ENCODE measurements at regions not wholly inside any gene's neighbourhood (a gene's known extent, or its start where the extent isn't known, plus 50 kb on each side); places are given as distances from the start of the nearest gene placed in this dataset.
"Not testable (repeated sequence)": the region's sequence is repeated elsewhere in the genome, so short reads cannot be mapped to it uniquely, and the experiment has no call there.

GRCh38 chr9:42388846-42389245, 205.4 kb downstream of the SPATA31A6 start:
- no peaks in the 10 kb centered on the region for H3K4me1 ChIP-seq (ENCODE audit: low read length)
- no peak overlapping the region for H3K4me3 ChIP-seq (ENCODE audit: low read length)
- H3K9ac ChIP-seq (ENCODE audit: low read length) = no peak overlapping the region
- H3K9me3 ChIP-seq (ENCODE audit: low read length) = no peaks in the 10 kb centered on the region
- no peaks in the 10 kb centered on the region for H3K79me2 ChIP-seq (ENCODE audit: low read length)
- H3K4me2 ChIP-seq (ENCODE audit: low read depth, low read length, poor library complexity, severe bottlenecking) = no peak overlapping the region
- no peak overlapping the region for H3K27ac ChIP-seq (ENCODE audit: low read length)
- H3K36me3 ChIP-seq (ENCODE audit: insufficient read depth, low read length) = no peaks in the 10 kb centered on the region
- no peaks in the 10 kb centered on the region; the same call in 1 of the 2 replicates for H3K27me3 ChIP-seq (ENCODE audit: low read length)
- no peaks in the 10 kb centered on the region for H3K9me2 ChIP-seq (replicated peaks; ENCODE audit: insufficient read depth, low read length)
- DNase-seq = no peak
- H2AFZ ChIP-seq (ENCODE audit: low read length) = no peak overlapping the region
- H4K20me1 ChIP-seq (ENCODE audit: insufficient read depth, low read depth, low read length) = no peaks in the 10 kb centered on the region

GRCh38 chr9:42392773-42393455, 209.5 kb downstream of the SPATA31A6 start:
- H3K27me3 ChIP-seq (ENCODE audit: low read length); H3K9me2 ChIP-seq (replicated peaks; ENCODE audit: insufficient read depth, low read length); H2AFZ ChIP-seq (ENCODE audit: low read length); H3K27ac ChIP-seq (ENCODE audit: low read length); H3K4me3 ChIP-seq (ENCODE audit: low read length); H3K9ac ChIP-seq (ENCODE audit: low read length); H3K4me2 ChIP-seq (ENCODE audit: low read depth, low read length, poor library complexity, severe bottlenecking); H4K20me1 ChIP-seq (ENCODE audit: insufficient read depth, low read depth, low read length); H3K79me2 ChIP-seq (ENCODE audit: low read length); H3K9me3 ChIP-seq (ENCODE audit: low read length); H3K4me1 ChIP-seq (ENCODE audit: low read length); DNase-seq; H3K36me3 ChIP-seq (ENCODE audit: insufficient read depth, low read length): not testable (repeated sequence)

GRCh38 chr9:42396318-42396717, 212.9 kb downstream of the SPATA31A6 start:
- no peaks in the 10 kb centered on the region for H3K27me3 ChIP-seq (ENCODE audit: low read length)
- no peak for DNase-seq
- H3K9me2 ChIP-seq (replicated peaks; ENCODE audit: insufficient read depth, low read length) = no peaks in the 10 kb centered on the region
- no peak overlapping the region for H3K4me3 ChIP-seq (ENCODE audit: low read length)
- H3K27ac ChIP-seq (ENCODE audit: low read length) = no peak overlapping the region
- H2AFZ ChIP-seq (ENCODE audit: low read length) = no peak overlapping the region
- no peak overlapping the region for H3K4me2 ChIP-seq (ENCODE audit: low read depth, low read length, poor library complexity, severe bottlenecking)
- no peaks in the 10 kb centered on the region for H3K4me1 ChIP-seq (ENCODE audit: low read length)
- H3K9ac ChIP-seq (ENCODE audit: low read length) = no peak overlapping the region
- H3K79me2 ChIP-seq (ENCODE audit: low read length) = no peaks in the 10 kb centered on the region
- H4K20me1 ChIP-seq (ENCODE audit: insufficient read depth, low read depth, low read length) = no peaks in the 10 kb centered on the region
- no peaks in the 10 kb centered on the region for H3K9me3 ChIP-seq (ENCODE audit: low read length)
- no peaks in the 10 kb centered on the region for H3K36me3 ChIP-seq (ENCODE audit: insufficient read depth, low read length)

GRCh38 chr9:42397336-42397735, 213.9 kb downstream of the SPATA31A6 start:
- not testable (repeated sequence) for H3K4me1 ChIP-seq (ENCODE audit: low read length); H3K4me3 ChIP-seq (ENCODE audit: low read length); H2AFZ ChIP-seq (ENCODE audit: low read length); H3K9me2 ChIP-seq (replicated peaks; ENCODE audit: insufficient read depth, low read length); H3K9me3 ChIP-seq (ENCODE audit: low read length); H4K20me1 ChIP-seq (ENCODE audit: insufficient read depth, low read depth, low read length); H3K27me3 ChIP-seq (ENCODE audit: low read length); H3K9ac ChIP-seq (ENCODE audit: low read length); H3K36me3 ChIP-seq (ENCODE audit: insufficient read depth, low read length); H3K27ac ChIP-seq (ENCODE audit: low read length); H3K79me2 ChIP-seq (ENCODE audit: low read length); DNase-seq; H3K4me2 ChIP-seq (ENCODE audit: low read depth, low read length, poor library complexity, severe bottlenecking)

- H3K27me3 ChIP-seq (ENCODE audit: low read length); H3K4me2 ChIP-seq (ENCODE audit: low read depth, low read length, poor library complexity, severe bottlenecking); H4K20me1 ChIP-seq (ENCODE audit: insufficient read depth, low read depth, low read length); H3K9me2 ChIP-seq (replicated peaks; ENCODE audit: insufficient read depth, low read length); H3K4me1 ChIP-seq (ENCODE audit: low read length); H3K9ac ChIP-seq (ENCODE audit: low read length); H3K36me3 ChIP-seq (ENCODE audit: insufficient read depth, low read length); H3K27ac ChIP-seq (ENCODE audit: low read length); H3K79me2 ChIP-seq (ENCODE audit: low read length); H3K9me3 ChIP-seq (ENCODE audit: low read length); DNase-seq; H3K4me3 ChIP-seq (ENCODE audit: low read length); H2AFZ ChIP-seq (ENCODE audit: low read length): not testable (repeated sequence)
Observed at GRCh38 chr9:42402919-42403318, 219.5 kb downstream of the SPATA31A6 start.

- H3K9ac ChIP-seq (ENCODE audit: low read length); H3K4me1 ChIP-seq (ENCODE audit: low read length); H3K27ac ChIP-seq (ENCODE audit: low read length); DNase-seq; H3K9me3 ChIP-seq (ENCODE audit: low read length); H3K27me3 ChIP-seq (ENCODE audit: low read length); H4K20me1 ChIP-seq (ENCODE audit: insufficient read depth, low read depth, low read length); H3K9me2 ChIP-seq (replicated peaks; ENCODE audit: insufficient read depth, low read length); H3K79me2 ChIP-seq (ENCODE audit: low read length); H3K4me3 ChIP-seq (ENCODE audit: low read length); H3K36me3 ChIP-seq (ENCODE audit: insufficient read depth, low read length); H2AFZ ChIP-seq (ENCODE audit: low read length); H3K4me2 ChIP-seq (ENCODE audit: low read depth, low read length, poor library complexity, severe bottlenecking): not testable (repeated sequence)
Observed at GRCh38 chr9:42409581-42409980, 226.1 kb downstream of the SPATA31A6 start.

- not testable (repeated sequence) for H3K4me2 ChIP-seq (ENCODE audit: low read depth, low read length, poor library complexity, severe bottlenecking); H4K20me1 ChIP-seq (ENCODE audit: insufficient read depth, low read depth, low read length); H3K36me3 ChIP-seq (ENCODE audit: insufficient read depth, low read length); H2AFZ ChIP-seq (ENCODE audit: low read length); H3K27me3 ChIP-seq (ENCODE audit: low read length); H3K4me3 ChIP-seq (ENCODE audit: low read length); H3K9me2 ChIP-seq (replicated peaks; ENCODE audit: insufficient read depth, low read length); H3K27ac ChIP-seq (ENCODE audit: low read length); H3K9ac ChIP-seq (ENCODE audit: low read length); H3K79me2 ChIP-seq (ENCODE audit: low read length); DNase-seq; H3K9me3 ChIP-seq (ENCODE audit: low read length); H3K4me1 ChIP-seq (ENCODE audit: low read length)
Observed at GRCh38 chr9:42412354-42412753, 228.9 kb downstream of the SPATA31A6 start.

- not testable (repeated sequence) for H3K27ac ChIP-seq (ENCODE audit: low read length); H4K20me1 ChIP-seq (ENCODE audit: insufficient read depth, low read depth, low read length); H3K9me3 ChIP-seq (ENCODE audit: low read length); H2AFZ ChIP-seq (ENCODE audit: low read length); H3K4me3 ChIP-seq (ENCODE audit: low read length); DNase-seq; H3K4me1 ChIP-seq (ENCODE audit: low read length); H3K4me2 ChIP-seq (ENCODE audit: low read depth, low read length, poor library complexity, severe bottlenecking); H3K9ac ChIP-seq (ENCODE audit: low read length); H3K9me2 ChIP-seq (replicated peaks; ENCODE audit: insufficient read depth, low read length); H3K79me2 ChIP-seq (ENCODE audit: low read length); H3K36me3 ChIP-seq (ENCODE audit: insufficient read depth, low read length); H3K27me3 ChIP-seq (ENCODE audit: low read length)
Observed at GRCh38 chr9:42414865-42415264, 231.4 kb downstream of the SPATA31A6 start.

GRCh38 chr9:42419652-42420051, 236.2 kb downstream of the SPATA31A6 start:
- H3K4me2 ChIP-seq (ENCODE audit: low read depth, low read length, poor library complexity, severe bottlenecking); H3K27ac ChIP-seq (ENCODE audit: low read length); H3K4me1 ChIP-seq (ENCODE audit: low read length); H2AFZ ChIP-seq (ENCODE audit: low read length); H3K27me3 ChIP-seq (ENCODE audit: low read length); DNase-seq; H3K36me3 ChIP-seq (ENCODE audit: insufficient read depth, low read length); H3K9me2 ChIP-seq (replicated peaks; ENCODE audit: insufficient read depth, low read length); H3K79me2 ChIP-seq (ENCODE audit: low read length); H3K9ac ChIP-seq (ENCODE audit: low read length); H3K4me3 ChIP-seq (ENCODE audit: low read length); H3K9me3 ChIP-seq (ENCODE audit: low read length); H4K20me1 ChIP-seq (ENCODE audit: insufficient read depth, low read depth, low read length): not testable (repeated sequence)

All from Karpas-422 (cell line).